ENCODE measurements at regions not wholly inside any gene's neighbourhood (a gene's known extent, or its start where the extent isn't known, plus 50 kb on each side); places are given as distances from the start of the nearest gene placed in this dataset.

GRCh38 chr3:6182476-6182875, 678.4 kb upstream of the GRM7 start:
- no peak overlapping the region for H3K27ac ChIP-seq
- TF ChIP-seq ZFX (IDR thresholded peaks at IDR 0.05) (no peak), CTCF (conservative IDR thresholded peaks at IDR 0.05) (no peak)

GRCh38 chr3:6182909-6183308, 678.0 kb upstream of the GRM7 start:
- H3K27ac ChIP-seq = no peak overlapping the region

GRCh38 chr3:6189384-6189783, 671.5 kb upstream of the GRM7 start:
- H3K27ac ChIP-seq = no peak overlapping the region
- TF ChIP-seq ZFX (IDR thresholded peaks at IDR 0.05) (no peak), CTCF (conservative IDR thresholded peaks at IDR 0.05) (no peak)

More at GRCh38 chr3:6182909-6183308, 678.0 kb upstream of the GRM7 start:
- TF ChIP-seq CTCF (conservative IDR thresholded peaks at IDR 0.05) (no peak), ZFX (IDR thresholded peaks at IDR 0.05) (no peak)

GRCh38 chr3:6204891-6205290, 656.0 kb upstream of the GRM7 start:
- no peak overlapping the region for H3K27ac ChIP-seq
- no peak for TF ChIP-seq ZFX (IDR thresholded peaks at IDR 0.05)
- TF ChIP-seq CTCF (conservative IDR thresholded peaks at IDR 0.05) = peak; percentile 67

GRCh38 chr3:6216135-6217026, 644.5 kb upstream of the GRM7 start:
- H3K27ac ChIP-seq = no peak overlapping the region
- TF ChIP-seq ZFX (IDR thresholded peaks at IDR 0.05) (no peak), CTCF (conservative IDR thresholded peaks at IDR 0.05) (no peak)

- TF ChIP-seq ZFX (IDR thresholded peaks at IDR 0.05) = no peak
- TF ChIP-seq CTCF (conservative IDR thresholded peaks at IDR 0.05) = no peak
- H3K27ac ChIP-seq = no peak overlapping the region
These were observed 640.5 kb upstream of the GRM7 start for GRCh38 chr3:6220447-6220846.

- no peak overlapping the region for H3K27ac ChIP-seq
- TF ChIP-seq CTCF (conservative IDR thresholded peaks at IDR 0.05) (no peak), ZFX (IDR thresholded peaks at IDR 0.05) (no peak)
These were observed 638.8 kb upstream of the GRM7 start for GRCh38 chr3:6222069-6222468.
